ENCODE measurements at regions not wholly inside any gene's neighbourhood (a gene's known extent, or its start where the extent isn't known, plus 50 kb on each side); places are given as distances from the start of the nearest gene placed in this dataset.
A peak's percentile ranks its signal among the peaks of the same experiment; 100 is the strongest.
"Not testable (repeated sequence)": the region's sequence is repeated elsewhere in the genome, so short reads cannot be mapped to it uniquely, and the experiment has no call there.

- Histone ChIP-seq H3K4me1 (no peaks in the 10 kb centered on the region), H3K4me3 (no peak overlapping the region), H3K36me3 (no peaks in the 10 kb centered on the region), H3K27ac (peak overlapping the region in 1 of 2 donors; percentile 42), H3K9me3 (no peaks in the 10 kb centered on the region), H3K27me3 (peaks cover 13 to 34% of the 10 kb centered on the region in 2 donors)
- DNase-seq, result no peak
- intact Hi-C loops (cut with DNase I; ENCODE audit: low total_unique reads), result no loop called here
- TF ChIP-seq CTCF (IDR thresholded peaks at IDR 0.05) (no peak), POLR2A (IDR thresholded peaks at IDR 0.05) (no peak)
These were observed 91.2 kb downstream of the ANXA2R start for GRCh38 chr5:42948961-42949347.

GRCh38 chr5:42944989-42945388 is 95.1 kb downstream of the ANXA2R start:
- no peak for DNase-seq
- no peaks in the 10 kb centered on the region for H3K4me1 ChIP-seq
- intact Hi-C loops (cut with DNase I; ENCODE audit: low total_unique reads), result no loop called here
- TF ChIP-seq CTCF (IDR thresholded peaks at IDR 0.05) (no peak), POLR2A (IDR thresholded peaks at IDR 0.05) (no peak)
- peaks cover 4 to 21% of the 10 kb centered on the region in 2 donors for H3K27me3 ChIP-seq
- no peaks in the 10 kb centered on the region for H3K9me3 ChIP-seq
- H3K4me3 ChIP-seq, result no peak overlapping the region
- H3K27ac ChIP-seq, result no peak overlapping the region
- H3K36me3 ChIP-seq, result no peaks in the 10 kb centered on the region

GRCh38 chr5:42943931-42944631 is 96.0 kb downstream of the ANXA2R start:
- Histone ChIP-seq H3K27me3 (peaks cover 4 to 14% of the 10 kb centered on the region in 2 donors), H3K4me3 (no peak overlapping the region)

GRCh38 chr5:42940853-42941252 is 99.3 kb downstream of the ANXA2R start:
- Histone ChIP-seq H3K27ac (no peak overlapping the region), H3K36me3 (no peaks in the 10 kb centered on the region), H3K27me3 (peaks cover 0 to 3% of the 10 kb centered on the region in 2 donors), H3K4me1 (no peaks in the 10 kb centered on the region), H3K4me3 (no peak overlapping the region), H3K9me3 (no peaks in the 10 kb centered on the region)
- no peak for DNase-seq
- intact Hi-C loops (cut with DNase I; ENCODE audit: low total_unique reads), result no loop called here
- TF ChIP-seq CTCF (IDR thresholded peaks at IDR 0.05), result no peak
- no peak for TF ChIP-seq POLR2A (IDR thresholded peaks at IDR 0.05)

More at GRCh38 chr5:42943931-42944631, 96.0 kb downstream of the ANXA2R start:
- DNase-seq, result no peak
- H3K36me3 ChIP-seq, result no peaks in the 10 kb centered on the region
- no peaks in the 10 kb centered on the region for H3K4me1 ChIP-seq
- TF ChIP-seq POLR2A (IDR thresholded peaks at IDR 0.05) (no peak), CTCF (IDR thresholded peaks at IDR 0.05) (no peak)
- intact Hi-C loops (cut with DNase I; ENCODE audit: low total_unique reads), result no loop called here
- no peaks in the 10 kb centered on the region for H3K9me3 ChIP-seq
- H3K27ac ChIP-seq, result no peak overlapping the region

- DNase-seq; H3K4me1 ChIP-seq; H3K4me3 ChIP-seq; intact Hi-C loops (cut with DNase I; ENCODE audit: low total_unique reads); H3K36me3 ChIP-seq; H3K27me3 ChIP-seq; H3K9me3 ChIP-seq; H3K27ac ChIP-seq: not testable (repeated sequence)
These were observed 108.1 kb downstream of the ANXA2R start for GRCh38 chr5:42932011-42932410.

GRCh38 chr5:42931451-42931850 is 108.7 kb downstream of the ANXA2R start:
- H3K4me1 ChIP-seq; H3K4me3 ChIP-seq; H3K27ac ChIP-seq; intact Hi-C loops (cut with DNase I; ENCODE audit: low total_unique reads); H3K27me3 ChIP-seq; H3K9me3 ChIP-seq; H3K36me3 ChIP-seq; DNase-seq: not testable (repeated sequence)

Data from uterus (tissue), 3 donors.